ENCODE measurements at regions not wholly inside any gene's neighbourhood (a gene's known extent, or its start where the extent isn't known, plus 50 kb on each side); places are given as distances from the start of the nearest gene placed in this dataset.
"Not testable (repeated sequence)": the region's sequence is repeated elsewhere in the genome, so short reads cannot be mapped to it uniquely, and the experiment has no call there.

DNA sequence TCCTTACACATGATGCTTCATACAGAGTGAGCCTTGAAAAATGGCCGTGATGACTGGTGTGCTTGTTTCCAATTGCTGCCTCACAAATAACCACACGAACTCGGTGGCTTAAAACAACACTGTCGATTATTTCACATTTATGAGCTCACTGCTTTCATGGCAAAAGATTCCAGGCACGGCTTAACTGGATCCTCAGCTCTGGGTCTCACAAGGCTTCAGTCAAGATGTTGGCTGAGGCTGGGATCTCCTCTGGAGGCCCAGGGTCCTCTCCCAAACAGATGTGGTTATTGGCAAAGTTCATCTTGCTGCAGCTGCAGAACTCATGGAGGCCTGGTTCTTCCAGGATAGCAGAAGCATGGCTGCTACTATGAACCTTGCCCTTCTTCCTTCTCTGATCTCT, 144.6 kb downstream of the TFAP2C start:
- no peak for DNase-seq

DNA sequence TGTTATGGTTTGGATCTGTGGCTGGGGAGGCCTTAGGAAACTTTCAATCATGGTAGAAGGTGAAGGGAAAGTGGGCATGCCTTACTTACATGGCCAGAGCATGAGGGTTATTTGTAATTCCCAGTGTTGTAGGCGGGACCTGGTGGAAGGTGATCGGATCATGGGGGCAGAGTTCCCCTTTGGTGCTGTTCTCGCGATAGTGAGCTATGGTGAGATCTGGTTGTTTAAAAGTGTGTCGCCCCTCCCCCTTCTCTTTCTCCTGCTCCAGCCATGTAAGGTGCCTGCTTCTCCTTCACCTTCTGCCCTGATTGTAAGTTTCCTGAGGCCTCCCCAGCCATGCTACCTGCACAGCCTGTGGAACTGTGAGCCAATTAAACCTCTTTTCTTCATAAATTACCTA, 145.8 kb downstream of the TFAP2C start:
- no peak for DNase-seq

DNA sequence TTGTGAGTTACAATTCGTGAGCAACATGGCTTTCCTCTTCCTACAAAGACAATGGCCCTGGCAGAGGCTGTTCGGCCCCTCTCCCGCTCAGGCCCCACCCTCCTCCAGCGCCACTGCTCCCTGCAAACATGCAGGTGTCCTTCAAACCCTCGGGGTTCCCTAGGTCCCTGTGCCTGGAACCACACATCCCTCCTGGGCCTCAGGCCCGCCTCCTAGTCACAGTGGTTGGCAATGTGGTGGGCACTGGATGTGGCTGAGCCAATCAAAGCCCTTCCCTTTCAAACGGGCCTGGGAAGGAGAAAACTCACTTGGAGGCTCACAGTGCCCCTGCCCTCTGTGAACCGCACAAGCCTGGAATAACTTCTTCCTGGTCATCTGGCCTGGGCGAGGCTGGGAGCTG, 147.2 kb downstream of the TFAP2C start:
- DNase-seq: no peak

DNA sequence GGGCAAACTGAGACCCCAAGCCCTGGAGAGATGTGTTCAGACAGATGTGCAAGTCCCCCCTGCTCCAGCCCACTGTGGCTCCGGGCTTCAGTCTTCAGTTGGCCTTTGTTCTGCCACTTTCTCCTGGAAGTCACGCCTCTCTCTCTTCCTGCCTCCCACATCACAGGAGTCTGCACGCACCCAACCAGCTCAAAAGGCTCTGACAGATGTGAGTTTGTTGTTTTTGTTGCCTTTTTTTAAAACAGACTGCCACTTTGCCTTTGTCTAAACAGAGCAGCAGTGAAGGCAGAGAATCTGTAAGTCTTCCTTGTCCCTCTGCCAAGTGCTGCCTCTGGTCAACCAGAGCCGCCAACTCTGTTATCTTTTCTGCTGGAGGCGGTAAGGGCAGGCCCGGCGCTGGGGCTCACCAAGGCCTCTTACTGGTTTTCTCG, 149.7 kb downstream of the TFAP2C start:
- DNase-seq: no peak

DNA sequence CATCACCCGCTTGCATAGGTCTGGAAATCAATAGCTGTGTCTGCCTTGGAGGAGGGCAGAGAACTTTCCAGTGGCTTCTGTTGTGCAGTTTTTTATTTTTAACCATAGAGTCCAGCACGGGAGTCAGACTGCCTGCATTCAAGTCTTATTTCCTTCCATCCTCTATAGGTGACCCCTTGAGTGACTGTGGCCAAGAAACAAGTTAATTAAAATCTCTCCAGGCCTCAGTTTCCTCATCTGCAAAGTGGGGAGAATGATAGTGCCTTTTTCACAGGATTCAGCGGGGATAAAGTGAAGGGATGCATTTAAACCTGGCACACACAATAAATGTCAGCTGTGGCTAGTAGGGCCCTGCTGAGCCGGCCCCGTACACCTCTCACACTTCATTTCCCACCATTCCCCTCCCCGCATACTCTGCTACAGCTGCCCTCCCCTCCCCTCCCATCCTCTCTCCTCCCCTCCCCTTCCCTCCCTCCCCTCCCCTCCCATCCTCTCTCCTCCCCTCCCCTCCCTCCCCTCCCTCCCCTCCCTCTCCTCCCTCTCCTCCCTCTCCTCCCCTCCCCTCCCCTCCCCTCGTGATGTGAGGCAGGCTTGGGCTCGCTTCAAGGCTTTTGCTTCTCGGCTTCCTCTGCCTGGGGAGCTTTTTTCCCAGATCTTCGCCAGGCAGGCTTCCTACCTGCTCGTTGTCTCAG, 150.5 kb downstream of the TFAP2C start:
- DNase-seq: no peak

DNA sequence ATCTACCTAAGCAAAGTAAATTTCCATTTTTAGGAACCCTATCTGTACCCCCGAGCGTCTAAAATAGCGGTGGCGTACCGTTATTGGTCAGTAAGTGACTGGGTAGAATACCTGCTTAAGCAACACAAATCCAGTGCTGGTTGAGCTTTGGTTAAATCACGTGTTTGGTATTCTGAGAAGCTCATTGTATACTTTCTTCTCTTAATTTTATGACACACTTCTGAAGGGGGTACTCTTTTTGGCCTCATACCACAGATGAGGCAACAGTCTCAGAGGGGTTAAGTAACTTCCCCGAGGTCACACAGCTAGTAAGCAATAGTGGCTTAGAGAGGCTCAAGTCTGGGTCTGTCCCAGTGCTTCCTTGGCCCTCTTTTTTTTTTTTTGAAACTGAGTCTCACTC, 151.2 kb downstream of the TFAP2C start:
- no peak for DNase-seq

DNA sequence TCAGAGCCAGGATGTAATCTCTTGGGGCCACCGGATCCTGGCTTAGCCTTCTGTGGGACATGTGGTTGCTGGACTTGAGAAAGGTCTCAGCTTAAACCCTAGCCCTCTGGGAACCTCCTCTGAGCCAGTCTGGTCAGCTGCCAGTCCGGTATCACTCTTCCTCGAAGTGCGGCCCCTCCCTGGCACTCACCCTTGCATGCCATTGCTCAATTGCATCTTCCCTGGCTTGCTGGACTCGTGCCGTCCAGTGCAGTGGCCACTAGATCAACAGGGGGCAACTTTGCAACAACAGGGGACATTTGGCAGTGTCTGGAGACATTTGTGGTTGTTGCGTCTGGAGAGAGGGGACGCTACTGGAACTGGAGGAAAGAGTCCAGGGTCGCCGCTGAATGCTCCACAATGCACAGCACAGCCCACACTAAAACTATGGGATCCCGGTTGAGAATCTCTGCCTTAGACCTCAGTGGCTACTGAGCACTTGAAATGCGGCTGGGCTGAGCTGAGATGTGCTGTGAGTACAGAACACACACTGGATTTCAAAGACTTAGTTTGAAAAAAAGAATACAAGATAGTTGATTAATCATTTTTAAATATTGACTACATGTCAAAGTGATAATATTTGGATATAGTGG, 152.1 kb downstream of the TFAP2C start:
- no peak for DNase-seq

DNA sequence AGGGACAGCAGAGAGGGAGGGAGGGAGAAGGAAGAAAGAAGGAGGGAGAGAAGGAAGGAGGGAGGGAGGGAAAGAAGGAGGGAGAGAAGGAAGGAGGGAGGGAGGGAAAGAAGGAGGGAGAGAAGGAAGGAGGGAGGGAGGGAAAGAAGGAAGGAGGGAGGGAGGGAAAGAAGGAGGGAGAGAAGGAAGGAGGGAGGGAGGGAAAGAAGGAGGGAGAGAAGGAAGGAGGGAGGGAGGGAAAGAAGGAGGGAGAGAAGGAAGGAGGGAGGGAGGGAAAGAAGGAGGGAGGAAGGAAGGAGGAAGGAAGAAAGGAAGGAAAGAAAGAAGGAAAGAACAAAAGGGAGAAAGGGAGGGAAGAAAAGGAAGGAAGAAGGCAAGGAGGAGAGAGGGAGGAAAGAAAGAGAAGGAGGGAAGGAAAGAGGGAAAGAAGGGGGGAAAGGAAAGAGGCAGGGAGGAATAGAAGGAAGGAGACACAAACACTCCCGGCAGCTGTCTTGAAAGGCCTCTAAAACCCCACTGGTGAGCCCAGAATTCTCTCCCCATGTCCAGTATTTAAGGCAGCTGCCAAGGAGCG, 153.0 kb downstream of the TFAP2C start:
- DNase-seq: not testable (repeated sequence)

DNA sequence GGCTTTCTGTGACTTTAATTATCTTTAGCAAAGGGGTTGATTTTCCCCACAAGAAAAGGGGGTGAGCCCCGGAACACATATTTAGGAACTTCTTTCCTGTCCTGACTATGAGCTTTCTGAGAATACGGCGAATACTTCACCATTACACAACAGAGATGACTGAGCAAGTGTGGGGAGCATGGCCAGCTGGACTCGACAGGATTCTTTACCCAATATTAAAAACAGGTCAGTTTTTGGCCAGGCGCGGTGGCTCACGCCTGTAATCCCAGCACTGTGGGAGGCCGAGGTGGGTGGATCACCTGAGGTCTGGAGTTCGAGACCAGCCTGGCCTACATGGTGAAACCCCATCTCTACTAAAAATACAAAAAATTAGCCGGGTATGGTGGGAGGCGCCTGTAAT, 153.7 kb downstream of the TFAP2C start:
- DNase-seq: not testable (repeated sequence)

DNA sequence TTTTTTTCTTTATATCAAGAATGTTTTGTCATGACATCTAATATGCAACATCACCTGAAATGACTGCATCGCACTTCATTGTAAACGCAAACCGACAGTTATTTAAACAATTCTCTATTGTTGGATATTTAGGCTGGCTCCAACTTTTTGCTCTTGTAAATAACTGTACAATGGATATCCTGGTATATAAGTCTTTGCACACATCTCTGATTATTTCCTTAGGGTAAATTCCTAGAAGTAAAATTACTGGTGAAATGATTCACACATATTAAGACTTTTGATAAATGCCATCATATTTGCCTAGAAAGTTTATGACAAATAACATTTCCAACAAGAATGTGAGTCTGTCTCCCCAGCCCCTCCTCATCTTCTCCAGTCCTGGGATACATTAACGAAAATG, 154.7 kb downstream of the TFAP2C start:
- no peak for DNase-seq

DNA sequence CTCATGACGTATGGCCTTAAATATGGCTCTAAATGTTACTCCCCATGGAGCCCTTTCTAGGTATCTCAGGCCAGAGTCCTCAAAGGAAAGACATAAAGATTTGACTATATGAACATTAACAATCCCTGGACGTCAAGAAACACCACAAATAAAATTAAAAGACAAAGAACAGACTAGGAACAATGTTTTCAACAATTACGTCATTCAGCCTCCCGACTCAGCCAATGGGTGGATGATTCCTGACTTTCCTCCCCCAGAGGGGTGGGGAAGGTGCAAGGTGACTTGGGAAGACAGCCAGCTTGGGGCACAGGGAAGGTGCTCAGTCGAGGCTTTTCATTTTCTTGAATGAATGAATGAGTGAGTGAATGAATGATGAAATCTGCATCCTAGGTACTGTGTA, 157.4 kb downstream of the TFAP2C start:
- no peak for DNase-seq

DNA sequence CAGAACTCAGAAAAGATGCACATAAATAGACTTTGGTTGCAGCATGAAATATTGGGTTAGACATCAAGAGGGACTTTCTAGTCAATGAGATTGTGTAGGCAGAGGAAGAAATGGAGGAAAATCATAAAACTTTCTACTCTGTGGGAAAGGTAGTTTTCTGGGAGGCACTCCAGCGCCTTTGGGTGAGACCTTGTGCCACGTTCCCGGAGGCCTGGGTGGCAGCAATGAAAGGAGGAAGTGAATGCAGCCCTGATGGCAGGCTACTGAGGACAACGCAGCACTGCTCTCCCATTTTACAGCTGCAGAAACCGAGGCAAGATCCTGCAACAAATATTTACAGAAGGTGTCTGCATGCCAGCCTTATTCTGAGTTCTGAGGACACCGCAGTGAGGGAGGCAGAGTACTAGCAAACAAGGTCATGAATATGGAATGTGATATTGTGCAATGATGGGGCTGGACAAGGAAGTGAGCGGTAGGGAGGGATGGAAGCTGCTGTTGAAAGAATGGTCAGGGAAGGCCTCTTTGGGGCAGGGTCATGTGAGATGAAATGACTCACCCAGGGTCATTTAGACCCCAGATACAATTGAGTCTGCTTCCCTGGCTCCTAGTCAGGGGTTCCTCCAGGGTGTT, 159.1 kb downstream of the TFAP2C start:
- DNase-seq: no peak

DNA sequence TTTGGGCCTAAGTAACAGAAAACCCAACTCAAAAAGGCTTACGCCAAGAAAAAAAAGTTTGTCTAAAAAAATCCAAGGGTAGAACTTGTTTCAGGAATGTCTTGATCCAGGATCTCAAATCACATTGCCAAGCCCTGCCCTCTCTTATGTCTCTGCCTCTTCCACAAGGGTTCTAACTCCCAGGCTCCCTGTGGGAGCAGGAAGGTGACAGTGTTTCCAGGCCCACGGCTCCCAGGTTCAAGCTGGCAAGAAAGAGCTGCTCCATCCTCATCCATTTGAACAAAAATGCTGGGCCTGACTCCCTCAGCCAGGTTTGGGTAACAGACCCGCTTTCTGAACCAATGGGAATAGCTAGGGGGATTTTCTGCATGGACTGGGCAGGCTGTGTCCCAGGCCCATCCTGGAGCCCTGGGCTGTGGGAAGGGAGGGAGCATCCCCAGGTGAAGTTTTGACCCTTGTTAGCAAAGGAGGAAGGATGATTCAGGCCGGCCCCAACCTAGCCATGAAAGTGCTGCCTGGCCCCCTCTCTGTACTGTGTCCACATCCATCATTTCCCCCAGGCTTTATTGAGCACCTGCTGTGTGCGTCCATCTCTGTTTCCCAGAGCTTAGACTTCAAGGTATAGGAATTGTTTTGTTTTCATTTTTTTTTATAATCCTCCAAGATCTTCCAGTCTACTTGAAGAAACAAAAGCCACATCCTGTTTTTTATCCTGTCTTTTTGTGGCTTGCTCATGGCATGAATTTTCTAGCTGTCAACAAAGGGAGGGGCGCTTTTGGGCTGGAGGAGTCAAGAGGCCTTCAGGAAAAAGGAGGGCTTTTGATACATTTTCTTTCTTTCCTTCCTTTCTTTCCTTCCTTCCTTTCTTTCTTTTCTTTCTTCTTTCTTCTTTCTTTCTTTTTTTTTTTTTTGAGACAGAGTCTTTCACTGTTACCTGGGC, 159.8 kb downstream of the TFAP2C start:
- no peak for DNase-seq

DNA sequence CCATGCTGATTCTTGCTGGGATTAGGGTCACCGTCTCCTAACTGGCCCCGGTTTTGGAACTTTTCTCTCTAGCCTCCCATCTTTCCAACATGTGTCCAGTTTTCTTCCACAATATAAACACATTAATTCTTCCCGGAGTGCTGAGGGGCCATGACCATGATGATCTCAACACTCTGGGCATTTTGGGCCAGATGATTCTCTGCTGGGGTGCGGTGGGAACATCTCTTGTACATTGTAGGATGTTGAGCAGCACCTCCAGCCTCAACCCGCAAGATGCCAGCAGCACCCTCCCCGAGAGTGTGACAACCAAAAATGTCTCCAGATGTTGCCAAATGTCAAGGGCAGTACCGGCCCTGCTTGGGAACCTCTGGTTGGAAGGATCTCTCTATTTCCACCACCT, 164.8 kb downstream of the TFAP2C start:
- DNase-seq: no peak

DNA sequence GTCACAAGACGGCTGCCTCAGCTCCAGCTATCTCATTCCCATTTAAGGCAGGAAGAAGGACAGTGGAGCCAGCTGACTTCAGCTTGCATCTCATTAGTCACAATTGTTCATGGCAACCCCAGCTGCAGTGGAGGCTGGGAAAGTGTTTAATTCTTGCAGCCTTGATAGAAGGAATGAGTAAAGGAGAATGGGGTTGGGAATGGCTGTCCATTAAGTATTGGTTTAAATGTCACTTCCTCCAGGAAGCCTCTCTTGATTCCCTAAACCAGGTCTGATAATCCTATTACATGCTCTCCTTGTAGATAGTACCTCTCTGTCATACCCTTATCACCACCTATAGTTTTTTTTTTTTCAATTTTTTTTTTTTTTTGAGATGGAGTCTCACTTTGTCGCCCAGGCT, 166.4 kb downstream of the TFAP2C start:
- no peak for DNase-seq

DNA sequence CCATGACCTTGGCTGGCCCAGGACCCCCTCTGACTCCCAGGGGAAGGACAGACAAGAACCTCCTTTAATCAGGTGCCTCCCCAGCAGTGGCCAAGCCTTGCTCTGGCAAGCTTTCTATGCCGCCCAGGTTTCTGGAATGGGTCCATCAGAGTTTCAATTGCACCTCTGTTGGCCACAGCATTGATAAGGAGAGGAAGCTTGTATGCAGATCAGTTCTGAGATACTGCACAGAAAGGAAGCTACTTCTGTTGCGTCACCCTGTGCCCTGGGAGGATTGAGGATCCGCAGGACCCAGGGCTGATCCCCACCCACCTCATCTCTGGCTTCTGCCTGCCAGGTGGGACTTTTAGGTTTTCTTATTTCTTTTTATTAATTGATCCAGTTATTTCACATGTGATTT, 167.2 kb downstream of the TFAP2C start:
- no peak for DNase-seq

DNA sequence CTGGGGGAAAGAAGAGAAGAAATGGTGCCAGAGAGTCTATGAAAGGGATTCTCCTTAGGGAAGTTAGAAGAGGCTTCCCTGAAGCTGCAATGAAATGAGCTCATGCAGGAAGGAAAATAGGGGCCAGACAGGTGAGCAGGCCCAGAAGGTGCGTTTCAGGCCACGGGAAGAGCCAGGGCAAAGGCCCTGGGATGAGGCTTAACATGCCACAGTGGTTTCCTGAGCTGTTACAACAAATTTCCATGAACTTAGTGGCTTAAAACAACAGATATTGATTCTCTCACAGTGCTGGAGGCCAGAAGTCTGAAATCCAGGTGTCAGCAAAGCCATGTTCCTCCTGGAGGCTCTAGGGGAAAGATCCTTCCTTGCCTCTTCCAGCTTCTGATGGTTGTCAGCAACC, 167.9 kb downstream of the TFAP2C start:
- no peak for DNase-seq

DNA sequence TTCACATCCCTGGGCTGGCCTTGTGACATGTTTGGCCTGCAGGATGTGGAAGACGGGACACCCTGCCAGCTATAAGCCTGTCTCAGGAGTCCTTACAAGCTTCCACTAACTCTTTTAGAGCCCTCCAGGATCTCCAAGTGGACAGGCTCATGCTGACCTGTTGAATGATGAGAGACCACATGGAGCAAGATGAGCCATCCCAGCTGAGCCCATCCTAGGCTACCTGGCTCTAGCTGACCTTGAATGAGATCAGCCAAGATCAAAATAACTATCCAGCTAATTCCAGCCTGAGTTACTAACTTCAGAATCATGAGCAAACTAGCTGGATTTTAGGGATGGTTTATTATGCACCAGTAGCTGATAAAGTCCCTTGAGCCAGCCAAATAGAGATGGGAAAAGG, 169.5 kb downstream of the TFAP2C start:
- no peak for DNase-seq

DNA sequence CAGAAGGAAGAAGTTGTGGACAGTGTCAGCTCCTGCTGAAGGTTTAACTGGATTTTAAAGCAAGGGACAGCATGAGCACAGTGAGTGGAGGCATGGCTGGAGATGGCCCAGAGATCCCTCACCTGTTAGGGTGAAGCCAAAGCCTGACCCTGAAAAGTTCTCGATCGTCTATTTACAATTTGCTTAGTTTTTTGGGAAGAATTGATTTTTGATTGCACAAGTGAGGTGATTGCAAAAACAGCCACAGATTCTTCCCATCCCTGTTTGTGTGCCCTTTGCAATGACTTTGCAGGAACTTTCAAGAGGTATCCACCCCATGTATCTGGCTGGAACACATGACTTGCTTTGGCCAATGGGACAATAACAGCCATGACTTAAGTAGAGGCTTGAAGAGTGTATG, 170.1 kb downstream of the TFAP2C start:
- DNase-seq: no peak

DNA sequence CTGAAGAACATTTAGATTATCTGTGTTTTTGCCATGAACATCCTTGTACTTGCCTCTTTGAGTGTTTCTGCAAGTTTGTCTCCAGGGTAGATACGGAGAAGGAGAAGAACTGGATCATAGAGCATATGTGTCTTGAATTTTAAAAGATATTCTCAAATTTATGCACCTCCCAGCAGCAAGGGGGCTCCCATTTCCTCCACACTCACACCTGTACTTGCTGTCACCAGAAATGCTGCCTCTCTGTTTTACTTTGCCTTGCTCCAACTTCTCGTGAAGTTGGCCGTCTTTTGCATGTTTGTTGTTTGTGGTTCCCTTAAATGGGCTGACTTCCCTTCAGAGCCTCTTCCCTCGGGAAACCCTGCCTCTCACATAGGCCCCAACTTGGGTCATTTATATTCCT, 171.0 kb downstream of the TFAP2C start:
- no peak for DNase-seq

DNA sequence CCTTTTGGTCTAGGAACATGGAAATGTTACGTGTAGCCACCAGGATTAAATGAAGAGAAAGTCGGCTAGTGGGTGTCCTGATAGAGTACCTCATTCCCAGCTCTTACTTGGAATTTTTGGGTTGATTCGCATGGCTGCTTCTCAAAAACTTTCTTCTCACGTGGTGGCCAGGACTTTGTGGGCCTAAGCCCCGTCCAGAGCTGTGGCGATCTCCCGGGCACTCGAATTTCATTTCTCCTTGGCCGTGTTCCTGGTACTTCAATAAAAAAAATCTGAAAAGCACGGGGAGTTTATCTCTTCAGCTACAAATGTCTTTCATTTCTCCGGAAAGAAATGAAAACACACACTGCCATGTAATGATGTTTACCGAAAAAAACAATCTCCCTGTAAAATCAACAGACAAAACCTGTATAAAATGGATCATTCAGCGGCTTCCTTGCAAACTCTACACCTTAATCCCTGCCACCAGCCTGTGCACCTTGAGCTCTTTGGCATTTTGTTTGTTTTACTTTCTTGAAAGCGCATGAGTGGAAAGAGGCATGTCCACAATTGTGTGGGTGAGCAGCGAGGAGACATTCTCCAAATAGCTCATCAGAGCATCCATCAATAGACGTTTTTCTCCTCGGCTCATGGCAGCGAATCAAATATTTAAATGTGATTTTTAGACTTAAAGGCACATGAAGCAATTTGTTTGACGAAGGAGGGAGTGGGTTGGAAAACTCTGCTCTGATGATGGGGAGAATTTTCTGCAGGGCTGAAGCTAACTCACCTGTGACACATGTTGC, 173.1 kb downstream of the TFAP2C start:
- no peak for DNase-seq

DNA sequence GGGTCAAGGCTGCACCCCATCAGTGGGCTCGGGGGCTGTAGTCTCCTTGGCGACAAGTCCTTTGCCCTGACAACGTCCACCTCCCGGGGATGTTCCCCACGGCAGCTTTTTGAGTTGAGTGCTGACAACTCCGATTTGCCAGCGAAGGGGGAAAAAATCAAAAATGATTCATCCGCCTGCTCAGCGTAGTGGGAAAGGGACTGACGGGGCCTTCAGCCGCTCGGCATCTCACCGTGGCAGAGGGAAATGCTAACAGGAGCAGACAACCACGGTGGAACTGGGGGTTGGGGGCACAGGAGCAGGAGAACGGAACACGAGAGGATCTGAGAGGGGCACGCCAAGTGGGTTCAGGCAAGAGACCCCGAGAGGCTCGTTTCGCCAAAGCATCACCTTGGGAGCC, 173.7 kb downstream of the TFAP2C start:
- no peak for DNase-seq
